Caco-2 (cell line): ENCODE measurements at regions not wholly inside any gene's neighbourhood (a gene's known extent, or its start where the extent isn't known, plus 50 kb on each side); places are given as distances from the start of the nearest gene placed in this dataset.
A peak's percentile ranks its signal among the peaks of the same experiment; 100 is the strongest.

Source experiments
- BruUV-seq: library from RNA; stranded (reverse); fragments of 400-500 nt; replicated peaks from 2 replicates; lab custom pipeline; 2021; lab: Mats Ljungman, UMichigan
- CTCF ChIA-PET: fragments of 300-600 bp; sonication (Branson Sonifier 250); formaldehyde crosslinking; loops from one replicate; lab custom pipeline; 2022; ENCODE audit warnings: antibody characterized with exemption; lab: Charles Lee
- POLR2A ChIA-PET: fragments of 300-600 bp; sonication (Branson Sonifier 250); formaldehyde crosslinking; loops from one replicate; lab custom pipeline; 2022; ENCODE audit warnings: antibody characterized with exemption; lab: Charles Lee
- DNase-seq, 2 experiments: peaks; one replicate each; pipeline versions ENCODE4 v3.0.0 to v3.0.0-alpha.2; 2020 to 2022
- H3K27me3 ChIP-seq: replicated peaks from 2 replicates; pipeline ENCODE4 v1.6.0; 2011; ENCODE audit warnings: low read length; ENCODE audit not compliant: control insufficient read depth, insufficient read depth
- H3K36me3 ChIP-seq: 2 replicates; pipeline ENCODE4 v1.5.1; 2011; ENCODE audit warnings: low read length; ENCODE audit not compliant: control insufficient read depth, insufficient read depth
- H3K4me1 ChIP-seq: fragments of 250-450 bp; sonication (Bioruptor Pico); 2 replicates; pipeline ENCODE4 v1.5.1; 2020; ENCODE audit warnings: mild to moderate bottlenecking
- H3K4me3 ChIP-seq: 2 replicates; pipeline ENCODE4 v1.5.1; 2011; ENCODE audit warnings: low read depth, mild to moderate bottlenecking, control low read depth, low read length
- H3K9me3 ChIP-seq: fragments of 250-450 bp; sonication (Bioruptor Pico); 2 replicates; pipeline ENCODE4 v1.5.1; 2020; ENCODE audit warnings: mild to moderate bottlenecking, moderate library complexity
- H3K27ac Mint-ChIP-seq: one replicate; pipeline ENCODE4 v1.8.0; 2022; ENCODE audit warnings: mixed read lengths; ENCODE audit not compliant: unreplicated experiment
- H3K27me3 Mint-ChIP-seq: one replicate; pipeline ENCODE4 v1.8.0; 2022; ENCODE audit warnings: mixed read lengths; ENCODE audit not compliant: insufficient read depth, unreplicated experiment
- H3K36me3 Mint-ChIP-seq: one replicate; pipeline ENCODE4 v1.8.0; 2022; ENCODE audit warnings: mild to moderate bottlenecking, mixed read lengths; ENCODE audit not compliant: insufficient read depth, unreplicated experiment
- H3K4me1 Mint-ChIP-seq: one replicate; pipeline ENCODE4 v1.8.0; 2022; ENCODE audit warnings: low read depth, mixed read lengths; ENCODE audit not compliant: unreplicated experiment
- H3K4me3 Mint-ChIP-seq: one replicate; pipeline ENCODE4 v1.8.0; 2022; ENCODE audit warnings: mild to moderate bottlenecking, moderate library complexity, mixed read lengths; ENCODE audit not compliant: unreplicated experiment
- H3K9me3 Mint-ChIP-seq: one replicate; pipeline ENCODE4 v1.8.0; 2022; ENCODE audit warnings: mixed read lengths; ENCODE audit not compliant: unreplicated experiment
- CTCF ChIP-seq, 2 experiments: fragments of 200-600 bp in 1 of 2; IDR thresholded peaks; 1 replicate in 1 of 2; 2 replicates in 1 of 2; pipeline versions ENCODE4 v1.5.1 to v1.8.0; 2011 to 2022; ENCODE audit warnings: antibody characterized with exemption in 1 of 2, control low read depth in 1 of 2, inconsistent platforms in 1 of 2, low read depth in 1 of 2, low read length in 1 of 2, mild to moderate bottlenecking in 1 of 2, moderate library complexity in 1 of 2; ENCODE audit not compliant: insufficient read depth in 1 of 2, severe bottlenecking in 1 of 2, unreplicated experiment in 1 of 2
- intact Hi-C: fragments of 100-400 bp; cut with micrococcal nuclease; formaldehyde crosslinking; loops from one replicate; pipeline ENCODE4 v1.10.0; 2022; ENCODE audit not compliant: unreplicated experiment

- Mint-ChIP-seq H3K27me3 (no peaks in the 10 kb centered on the region), H3K27ac (no peak overlapping the region), H3K9me3 (peaks cover 30% of the 10 kb centered on the region), H3K36me3 (no peaks in the 10 kb centered on the region), H3K4me3 (peak overlapping the region; percentile 8), H3K4me1 (peaks cover 9% of the 10 kb centered on the region)
- no peak for DNase-seq
- Histone ChIP-seq H3K36me3 (no peaks in the 10 kb centered on the region), H3K27me3 (no peaks in the 10 kb centered on the region), H3K4me1 (peaks cover 20% of the 10 kb centered on the region; the same call in 1 of the 2 replicates), H3K4me3 (no peak overlapping the region), H3K9me3 (peaks cover under 1% of the 10 kb centered on the region; the same call in 1 of the 2 replicates)
- intact Hi-C loops, result loop anchor here (10.0 kb wide), 1 partner anchor 115 kb away; no protein-coding TSS in a partner anchor
- no peak for TF ChIP-seq CTCF (IDR thresholded peaks at IDR 0.05; ENCODE audit: insufficient read depth in 1 of 2, low read depth in 1 of 2, low read length in 1 of 2, severe bottlenecking in 1 of 2, unreplicated experiment in 1 of 2)
- BruUV-seq, result no TSS peak
- CTCF ChIA-PET, result interaction anchor here (0.6 kb wide), 1 partner anchor 144 kb away, joined by 3 read pairs; no protein-coding TSS in a partner anchor
- POLR2A ChIA-PET, result no interaction called here
These were observed 377.3 kb upstream of the SEMA6D start for GRCh38 chr15:47339800-47340570.

- no peaks in the 10 kb centered on the region for H3K36me3 Mint-ChIP-seq
- intact Hi-C loops, result no loop called here
- H3K4me1 Mint-ChIP-seq, result peaks cover 9% of the 10 kb centered on the region
- H3K4me3 Mint-ChIP-seq, result no peak overlapping the region
- H3K9me3 Mint-ChIP-seq, result peaks cover 25% of the 10 kb centered on the region
- ChIA-PET CTCF (interaction anchor here (0.6 kb wide), 1 partner anchor 145 kb away, joined by 3 read pairs; no protein-coding TSS in a partner anchor), POLR2A (no interaction called here)
- no peak for TF ChIP-seq CTCF (IDR thresholded peaks at IDR 0.05; ENCODE audit: insufficient read depth in 1 of 2, low read depth in 1 of 2, low read length in 1 of 2, severe bottlenecking in 1 of 2, unreplicated experiment in 1 of 2)
- no peaks in the 10 kb centered on the region for H3K9me3 ChIP-seq
- peaks cover 20% of the 10 kb centered on the region; the same call in 1 of the 2 replicates for H3K4me1 ChIP-seq
- no peaks in the 10 kb centered on the region for H3K27me3 Mint-ChIP-seq
- no TSS peak for BruUV-seq
- H3K36me3 ChIP-seq, result no peaks in the 10 kb centered on the region
- no peak for DNase-seq
- H3K27ac Mint-ChIP-seq, result no peak overlapping the region
- no peaks in the 10 kb centered on the region for H3K27me3 ChIP-seq
- no peak overlapping the region for H3K4me3 ChIP-seq
These were observed 376.8 kb upstream of the SEMA6D start for GRCh38 chr15:47340571-47340920.

- Mint-ChIP-seq H3K27ac (no peak overlapping the region), H3K36me3 (no peaks in the 10 kb centered on the region), H3K4me3 (no peak overlapping the region), H3K9me3 (no peaks in the 10 kb centered on the region), H3K4me1 (no peaks in the 10 kb centered on the region), H3K27me3 (peaks cover 10% of the 10 kb centered on the region)
- H3K4me1 ChIP-seq, result no peaks in the 10 kb centered on the region; the same call in 1 of the 2 replicates
- ChIA-PET CTCF (no interaction called here), POLR2A (no interaction called here)
- no peak overlapping the region for H3K4me3 ChIP-seq
- DNase-seq, result no peak
- H3K9me3 ChIP-seq, result no peaks in the 10 kb centered on the region
- no TSS peak for BruUV-seq
- no peaks in the 10 kb centered on the region for H3K36me3 ChIP-seq
- no peaks in the 10 kb centered on the region; the same call in 1 of the 2 replicates for H3K27me3 ChIP-seq
- intact Hi-C loops, result no loop called here
- no peak for TF ChIP-seq CTCF (IDR thresholded peaks at IDR 0.05; ENCODE audit: insufficient read depth in 1 of 2, low read depth in 1 of 2, low read length in 1 of 2, severe bottlenecking in 1 of 2, unreplicated experiment in 1 of 2)
These were observed 368.1 kb upstream of the SEMA6D start for GRCh38 chr15:47349179-47349578.
